ENCODE measurements at regions not wholly inside any gene's neighbourhood (a gene's known extent, or its start where the extent isn't known, plus 50 kb on each side); places are given as distances from the start of the nearest gene placed in this dataset.

DNA sequence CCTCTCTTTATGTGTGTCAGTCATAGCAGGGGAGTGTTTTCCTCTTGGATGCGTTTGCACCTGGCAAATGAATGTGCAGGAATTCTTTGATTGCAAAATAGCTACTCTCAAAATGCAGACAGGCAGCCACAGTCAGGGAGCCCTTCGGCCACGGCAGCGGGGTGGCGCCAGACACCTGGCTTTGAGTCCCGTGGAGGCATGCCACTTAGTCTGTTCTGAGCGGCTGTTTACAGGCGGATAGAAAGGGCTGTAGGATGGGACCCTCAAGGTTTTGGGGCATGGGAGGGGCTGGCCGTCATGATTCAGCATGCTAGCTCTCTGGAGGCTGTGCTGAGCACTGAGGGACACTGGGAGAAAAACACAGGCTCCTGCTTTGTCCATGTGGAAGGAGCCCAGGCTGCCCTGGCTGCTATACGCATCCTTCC is 117.1 kb downstream of the SLC25A47 start:
- no peaks in the 10 kb centered on the region for H3K79me2 ChIP-seq (ENCODE audit: control insufficient read depth, low read length)
- no peaks in the 10 kb centered on the region for H3K36me3 ChIP-seq (ENCODE audit: control insufficient read depth, low read length)
- H3K4me1 ChIP-seq (ENCODE audit: control insufficient read depth, low read length), result no peaks in the 10 kb centered on the region
- no peak overlapping the region for H3K4me2 ChIP-seq (ENCODE audit: low read length)
- H3K9me3 ChIP-seq (ENCODE audit: control insufficient read depth, insufficient read depth, low read length), result no peaks in the 10 kb centered on the region
- no peaks in the 10 kb centered on the region for H3K9me2 ChIP-seq (replicated peaks; ENCODE audit: control insufficient read depth, low read length)
- H4K20me1 ChIP-seq (ENCODE audit: control insufficient read depth, insufficient read depth, low read depth, low read length), result no peaks in the 10 kb centered on the region
- no peak overlapping the region for H3K4me3 ChIP-seq (ENCODE audit: low read length)
- H3K27ac ChIP-seq (ENCODE audit: low read depth, low read length), result no peak overlapping the region
- H3F3A ChIP-seq (ENCODE audit: control insufficient read depth, insufficient read depth), result no peaks in the 10 kb centered on the region
- TF ChIP-seq EZH2phosphoT487 (IDR thresholded peaks at IDR 0.05; ENCODE audit: borderline replicate concordance, low read length), result no peak
- TF ChIP-seq, protein P1, sequence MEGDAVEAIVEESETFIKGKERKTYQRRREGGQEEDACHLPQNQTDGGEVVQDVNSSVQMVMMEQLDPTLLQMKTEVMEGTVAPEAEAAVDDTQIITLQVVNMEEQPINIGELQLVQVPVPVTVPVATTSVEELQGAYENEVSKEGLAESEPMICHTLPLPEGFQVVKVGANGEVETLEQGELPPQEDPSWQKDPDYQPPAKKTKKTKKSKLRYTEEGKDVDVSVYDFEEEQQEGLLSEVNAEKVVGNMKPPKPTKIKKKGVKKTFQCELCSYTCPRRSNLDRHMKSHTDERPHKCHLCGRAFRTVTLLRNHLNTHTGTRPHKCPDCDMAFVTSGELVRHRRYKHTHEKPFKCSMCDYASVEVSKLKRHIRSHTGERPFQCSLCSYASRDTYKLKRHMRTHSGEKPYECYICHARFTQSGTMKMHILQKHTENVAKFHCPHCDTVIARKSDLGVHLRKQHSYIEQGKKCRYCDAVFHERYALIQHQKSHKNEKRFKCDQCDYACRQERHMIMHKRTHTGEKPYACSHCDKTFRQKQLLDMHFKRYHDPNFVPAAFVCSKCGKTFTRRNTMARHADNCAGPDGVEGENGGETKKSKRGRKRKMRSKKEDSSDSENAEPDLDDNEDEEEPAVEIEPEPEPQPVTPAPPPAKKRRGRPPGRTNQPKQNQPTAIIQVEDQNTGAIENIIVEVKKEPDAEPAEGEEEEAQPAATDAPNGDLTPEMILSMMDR (IDR thresholded peaks at IDR 0.05; ENCODE audit: low read depth, low read length, poor library complexity, severe bottlenecking), result no peak
- H3K27me3 ChIP-seq (ENCODE audit: control insufficient read depth, low read length), result no peaks in the 10 kb centered on the region; the same call in 1 of the 2 replicates

DNA sequence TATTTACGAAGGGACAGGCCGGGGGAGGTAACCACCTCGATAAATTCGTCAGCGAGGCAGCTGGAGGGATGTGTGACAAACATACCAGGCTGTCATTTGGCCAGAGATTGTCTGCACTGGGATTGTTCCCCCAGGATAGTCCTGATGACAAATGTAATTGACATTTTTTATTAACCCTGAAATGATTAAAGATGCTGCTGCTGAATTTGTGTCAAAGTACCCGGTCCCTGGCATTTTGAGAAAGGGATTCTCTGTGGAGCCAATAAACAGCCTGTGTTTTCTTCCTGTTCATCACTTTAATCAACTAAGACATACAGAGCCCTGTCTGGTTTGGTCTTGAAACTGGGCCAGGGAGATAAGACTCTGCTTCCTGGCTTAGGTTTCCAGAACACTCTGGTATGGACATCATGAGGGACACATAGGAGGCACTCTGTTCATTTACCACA is 117.6 kb downstream of the SLC25A47 start:
- H3K36me3 ChIP-seq (ENCODE audit: control insufficient read depth, low read length), result no peaks in the 10 kb centered on the region
- H3K9me3 ChIP-seq (ENCODE audit: control insufficient read depth, insufficient read depth, low read length), result no peaks in the 10 kb centered on the region
- no peaks in the 10 kb centered on the region for H3K9me2 ChIP-seq (replicated peaks; ENCODE audit: control insufficient read depth, low read length)
- H3K79me2 ChIP-seq (ENCODE audit: control insufficient read depth, low read length), result no peaks in the 10 kb centered on the region
- no peak overlapping the region for H3K4me2 ChIP-seq (ENCODE audit: low read length)
- H3F3A ChIP-seq (ENCODE audit: control insufficient read depth, insufficient read depth), result no peaks in the 10 kb centered on the region
- no peak overlapping the region for H3K27ac ChIP-seq (ENCODE audit: low read depth, low read length)
- no peak overlapping the region for H3K4me3 ChIP-seq (ENCODE audit: low read length)
- no peaks in the 10 kb centered on the region for H3K27me3 ChIP-seq (ENCODE audit: control insufficient read depth, low read length)
- TF ChIP-seq, protein P1 (IDR thresholded peaks at IDR 0.05; ENCODE audit: low read depth, low read length, poor library complexity, severe bottlenecking), result no peak
- TF ChIP-seq EZH2phosphoT487 (IDR thresholded peaks at IDR 0.05; ENCODE audit: borderline replicate concordance, low read length), result no peak
- H3K4me1 ChIP-seq (ENCODE audit: control insufficient read depth, low read length), result no peaks in the 10 kb centered on the region
- H4K20me1 ChIP-seq (ENCODE audit: control insufficient read depth, insufficient read depth, low read depth, low read length), result no peaks in the 10 kb centered on the region

DNA sequence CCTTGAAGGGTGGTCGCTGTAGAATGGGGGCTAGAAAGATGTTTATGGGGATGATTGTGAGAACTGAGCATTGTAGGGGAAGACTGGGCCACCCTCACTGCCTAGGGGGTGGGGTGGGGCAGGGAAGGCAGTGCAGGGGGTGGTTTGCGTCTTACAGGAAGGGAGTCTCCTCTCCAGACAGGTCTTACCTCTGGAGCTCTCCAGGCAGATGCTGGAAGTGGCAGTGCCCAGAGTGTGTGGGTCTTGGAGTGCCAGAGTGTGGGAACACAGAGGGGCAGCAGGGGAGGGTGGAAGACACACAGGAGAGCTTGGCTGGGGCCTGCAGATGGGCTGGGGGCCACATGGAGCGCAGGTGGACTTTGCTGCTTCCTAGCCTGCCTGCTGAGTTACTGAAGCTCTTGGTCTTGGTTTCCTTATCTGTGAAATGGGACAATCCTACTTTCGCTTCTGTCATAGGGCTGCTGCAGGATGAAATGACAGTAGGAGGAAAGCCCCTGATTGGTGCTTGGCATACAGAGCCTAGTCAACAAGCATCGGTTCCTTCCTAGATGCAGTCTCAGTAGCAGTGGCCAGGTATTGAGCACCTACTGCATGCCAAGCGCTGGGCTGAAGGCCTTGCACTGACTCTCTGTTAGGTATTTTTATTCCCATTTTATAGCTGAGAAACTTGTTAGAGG is 118.3 kb downstream of the SLC25A47 start:
- no peaks in the 10 kb centered on the region for H4K20me1 ChIP-seq (ENCODE audit: control insufficient read depth, insufficient read depth, low read depth, low read length)

More for the DNA sequence above, 118.3 kb downstream of the SLC25A47 start:
- H3K4me3 ChIP-seq (ENCODE audit: low read length), result no peak overlapping the region
- H3K36me3 ChIP-seq (ENCODE audit: control insufficient read depth, low read length), result no peaks in the 10 kb centered on the region
- H3K27me3 ChIP-seq (ENCODE audit: control insufficient read depth, low read length), result no peaks in the 10 kb centered on the region
- no peaks in the 10 kb centered on the region for H3K4me1 ChIP-seq (ENCODE audit: control insufficient read depth, low read length)
- H3K4me2 ChIP-seq (ENCODE audit: low read length), result no peak overlapping the region
- no peak for TF ChIP-seq EZH2phosphoT487 (IDR thresholded peaks at IDR 0.05; ENCODE audit: borderline replicate concordance, low read length)
- TF ChIP-seq, protein P1 (IDR thresholded peaks at IDR 0.05; ENCODE audit: low read depth, low read length, poor library complexity, severe bottlenecking), result no peak
- H3K9me3 ChIP-seq (ENCODE audit: control insufficient read depth, insufficient read depth, low read length), result no peaks in the 10 kb centered on the region
- no peak overlapping the region for H3K27ac ChIP-seq (ENCODE audit: low read depth, low read length)
- no peaks in the 10 kb centered on the region for H3K9me2 ChIP-seq (replicated peaks; ENCODE audit: control insufficient read depth, low read length)
- H3K79me2 ChIP-seq (ENCODE audit: control insufficient read depth, low read length), result no peaks in the 10 kb centered on the region
- H3F3A ChIP-seq (ENCODE audit: control insufficient read depth, insufficient read depth), result no peaks in the 10 kb centered on the region

All from DOHH2 (cell line).